ENCODE measurements at regions not wholly inside any gene's neighbourhood (a gene's known extent, or its start where the extent isn't known, plus 50 kb on each side); places are given as distances from the start of the nearest gene placed in this dataset.

GRCh38 chr5:87940775-87941174, 327.9 kb downstream of the TMEM161B start:
- H3K27ac ChIP-seq: no peak overlapping the region
- CTCF ChIA-PET: no interaction called here
- TF ChIP-seq, protein P1, sequence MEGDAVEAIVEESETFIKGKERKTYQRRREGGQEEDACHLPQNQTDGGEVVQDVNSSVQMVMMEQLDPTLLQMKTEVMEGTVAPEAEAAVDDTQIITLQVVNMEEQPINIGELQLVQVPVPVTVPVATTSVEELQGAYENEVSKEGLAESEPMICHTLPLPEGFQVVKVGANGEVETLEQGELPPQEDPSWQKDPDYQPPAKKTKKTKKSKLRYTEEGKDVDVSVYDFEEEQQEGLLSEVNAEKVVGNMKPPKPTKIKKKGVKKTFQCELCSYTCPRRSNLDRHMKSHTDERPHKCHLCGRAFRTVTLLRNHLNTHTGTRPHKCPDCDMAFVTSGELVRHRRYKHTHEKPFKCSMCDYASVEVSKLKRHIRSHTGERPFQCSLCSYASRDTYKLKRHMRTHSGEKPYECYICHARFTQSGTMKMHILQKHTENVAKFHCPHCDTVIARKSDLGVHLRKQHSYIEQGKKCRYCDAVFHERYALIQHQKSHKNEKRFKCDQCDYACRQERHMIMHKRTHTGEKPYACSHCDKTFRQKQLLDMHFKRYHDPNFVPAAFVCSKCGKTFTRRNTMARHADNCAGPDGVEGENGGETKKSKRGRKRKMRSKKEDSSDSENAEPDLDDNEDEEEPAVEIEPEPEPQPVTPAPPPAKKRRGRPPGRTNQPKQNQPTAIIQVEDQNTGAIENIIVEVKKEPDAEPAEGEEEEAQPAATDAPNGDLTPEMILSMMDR (conservative IDR thresholded peaks at IDR 0.05; ENCODE audit: low read depth): no peak
- POLR2A ChIA-PET (ENCODE audit: low non-redundant PET): no interaction called here
- DNase-seq (ENCODE audit: low spot score): no peak

GRCh38 chr5:87936667-87937066, 332.0 kb downstream of the TMEM161B start:
- TF ChIP-seq, protein P1 (conservative IDR thresholded peaks at IDR 0.05; ENCODE audit: low read depth): no peak
- H3K27ac ChIP-seq: no peak overlapping the region
- no peak for DNase-seq (ENCODE audit: low spot score)
- ChIA-PET POLR2A (ENCODE audit: low non-redundant PET) (no interaction called here), CTCF (no interaction called here)

DNA sequence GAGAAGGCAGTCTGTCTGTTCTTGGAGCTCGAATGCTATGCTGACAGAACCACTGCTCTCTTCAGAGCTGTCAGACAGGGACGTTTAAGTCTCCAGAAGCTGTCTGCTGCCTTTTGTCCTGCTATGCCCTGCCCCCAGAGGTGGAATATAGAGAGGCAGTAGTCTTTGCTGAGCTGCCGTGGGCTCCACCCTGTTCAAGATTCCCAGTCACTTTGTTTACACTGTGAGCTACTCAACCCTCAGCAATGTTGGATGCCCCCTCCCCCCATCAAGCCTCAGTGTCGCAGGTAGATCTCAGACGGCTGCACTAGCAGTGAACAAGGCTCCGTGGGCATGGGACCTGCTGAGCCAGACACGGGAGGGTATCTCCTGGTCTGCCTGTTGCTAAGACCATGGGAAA, 344.2 kb downstream of the TMEM161B start:
- DNase-seq (ENCODE audit: low spot score): no peak
- no peak overlapping the region for H3K27ac ChIP-seq
- TF ChIP-seq, protein P1 (conservative IDR thresholded peaks at IDR 0.05; ENCODE audit: low read depth): no peak
- ChIA-PET POLR2A (ENCODE audit: low non-redundant PET) (no interaction called here), CTCF (no interaction called here)

DNA sequence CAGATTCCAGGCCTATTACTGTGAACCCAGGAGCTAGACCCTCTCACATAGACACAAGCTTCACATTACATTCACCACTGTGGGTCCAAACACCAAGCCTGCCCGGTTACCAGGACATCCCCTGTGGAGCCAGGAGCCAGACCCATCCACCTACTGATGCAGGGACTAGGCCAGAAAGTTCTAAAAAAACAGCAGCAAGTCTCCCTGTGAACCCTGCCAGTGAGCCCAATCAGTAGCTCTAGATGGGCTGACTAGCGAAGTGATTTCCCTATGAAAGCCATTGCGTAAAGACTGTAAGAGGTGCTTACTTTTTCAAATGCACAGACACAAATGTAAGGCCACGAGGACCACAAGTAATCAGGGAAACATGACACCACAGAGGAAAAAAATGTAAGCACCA, 352.3 kb downstream of the TMEM161B start:
- ChIA-PET CTCF (no interaction called here), POLR2A (ENCODE audit: low non-redundant PET) (no interaction called here)
- no peak overlapping the region for H3K27ac ChIP-seq
- TF ChIP-seq, protein P1 (conservative IDR thresholded peaks at IDR 0.05; ENCODE audit: low read depth): no peak
- DNase-seq (ENCODE audit: low spot score): no peak

GRCh38 chr5:87912419-87912818, 356.2 kb downstream of the TMEM161B start:
- H3K27ac ChIP-seq: no peak overlapping the region

DNA sequence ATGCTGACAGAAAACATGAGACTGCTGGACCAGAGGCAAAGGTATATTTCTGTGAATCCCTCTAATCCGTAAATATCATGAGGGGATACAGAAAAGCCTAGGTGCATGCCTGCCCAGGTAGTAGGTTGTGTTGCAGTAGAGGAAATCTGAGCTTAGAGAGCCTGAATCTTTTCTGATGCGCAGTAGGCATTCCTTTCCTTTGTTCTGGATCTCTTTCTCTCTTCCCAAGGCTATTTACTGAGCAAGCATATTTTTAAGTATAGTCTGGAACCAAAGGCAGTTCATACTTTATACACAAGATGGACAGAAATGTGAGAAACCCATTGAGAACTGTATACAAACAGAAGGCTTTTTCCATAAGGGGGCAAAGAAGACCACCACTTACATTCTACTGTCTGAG, 359.3 kb downstream of the TMEM161B start:
- POLR2A ChIA-PET (ENCODE audit: low non-redundant PET): no interaction called here
- TF ChIP-seq, protein P1 (conservative IDR thresholded peaks at IDR 0.05; ENCODE audit: low read depth): no peak
- no peak overlapping the region for H3K27ac ChIP-seq
- no peak for DNase-seq (ENCODE audit: low spot score)
- CTCF ChIA-PET: interaction anchor here (0.6 kb wide), 1 partner anchor 125 kb away, joined by 3 read pairs; no protein-coding TSS in a partner anchor

More at GRCh38 chr5:87912419-87912818, 356.2 kb downstream of the TMEM161B start:
- no peak for DNase-seq (ENCODE audit: low spot score)
- CTCF ChIA-PET: interaction anchor here (0.5 kb wide), 1 partner anchor 196 kb away, joined by 3 read pairs; no protein-coding TSS in a partner anchor
- POLR2A ChIA-PET (ENCODE audit: low non-redundant PET): no interaction called here
- TF ChIP-seq, protein P1 (conservative IDR thresholded peaks at IDR 0.05; ENCODE audit: low read depth): no peak

- POLR2A ChIA-PET (ENCODE audit: low non-redundant PET): no interaction called here
- TF ChIP-seq, protein P1 (conservative IDR thresholded peaks at IDR 0.05; ENCODE audit: low read depth): no peak
- H3K27ac ChIP-seq: no peak overlapping the region
- no peak for DNase-seq (ENCODE audit: low spot score)
- CTCF ChIA-PET: no interaction called here
These were observed 361.7 kb downstream of the TMEM161B start for GRCh38 chr5:87906962-87907361.
